ENCODE measurements at regions not wholly inside any gene's neighbourhood (a gene's known extent, or its start where the extent isn't known, plus 50 kb on each side); places are given as distances from the start of the nearest gene placed in this dataset.

- no peak for TF ChIP-seq POLR2A (IDR thresholded peaks at IDR 0.05; ENCODE audit: low read depth, low read length)
- TF ChIP-seq RAD21 (IDR thresholded peaks at IDR 0.05; ENCODE audit: low read length) = no peak
- TF ChIP-seq CTCF (conservative IDR thresholded peaks at IDR 0.05; ENCODE audit: low read depth, low read length) = no peak
- TF ChIP-seq BHLHE40 (IDR thresholded peaks at IDR 0.05; ENCODE audit: low read depth, low read length) = no peak
- no peak for TF ChIP-seq ELK1 (IDR thresholded peaks at IDR 0.05; ENCODE audit: borderline replicate concordance, low read depth, low read length)
- no peak for TF ChIP-seq USF2 (IDR thresholded peaks at IDR 0.05; ENCODE audit: low read depth, low read length)
These were observed 111.3 kb upstream of the ARRDC4 start for GRCh38 chr15:97849183-97849582.

All from IMR-90 (cell line).